Stimulated activated CD8-positive, alpha-beta memory T cell treated with anti-CD3 and anti-CD28 coated beads, Interleukin-15, amount 100 ng/mL, for 48 hours (primary cell): ENCODE measurements at regions not wholly inside any gene's neighbourhood (a gene's known extent, or its start where the extent isn't known, plus 50 kb on each side); places are given as distances from the start of the nearest gene placed in this dataset.
"Not testable (repeated sequence)": the region's sequence is repeated elsewhere in the genome, so short reads cannot be mapped to it uniquely, and the experiment has no call there.

Source experiments
- DNase-seq, 2 donors: peaks; one replicate each; pipeline ENCODE4 v3.0.0-alpha.2; 2020; ENCODE audit warnings: low read depth in 2 of 2

- DNase-seq, result no peak
Observed at GRCh38 chr1:60274422-60275290, 201.1 kb upstream of the C1orf87 start.

- DNase-seq, result no peak
Observed at GRCh38 chr1:60273185-60273584, 199.6 kb upstream of the C1orf87 start.

GRCh38 chr1:60271041-60271440 is 197.5 kb upstream of the C1orf87 start:
- DNase-seq, result no peak

- no peak for DNase-seq
Observed at GRCh38 chr1:60268451-60268850, 194.9 kb upstream of the C1orf87 start.

- DNase-seq, result no peak
Observed at GRCh38 chr1:60265560-60266535, 192.3 kb upstream of the C1orf87 start.

- no peak for DNase-seq
Observed at GRCh38 chr1:60262701-60263100, 189.1 kb upstream of the C1orf87 start.

GRCh38 chr1:60257531-60257930 is 184.0 kb upstream of the C1orf87 start:
- no peak for DNase-seq

- DNase-seq, result no peak
Observed at GRCh38 chr1:60255565-60255964, 182.0 kb upstream of the C1orf87 start.

GRCh38 chr1:60251426-60251825 is 177.9 kb upstream of the C1orf87 start:
- no peak for DNase-seq

- DNase-seq, result not testable (repeated sequence)
Observed at GRCh38 chr1:60247467-60247866, 173.9 kb upstream of the C1orf87 start.

- no peak for DNase-seq
Observed at GRCh38 chr1:60245324-60245723, 171.8 kb upstream of the C1orf87 start.

GRCh38 chr1:60244906-60245305 is 171.3 kb upstream of the C1orf87 start:
- no peak for DNase-seq

- DNase-seq, result no peak
Observed at GRCh38 chr1:60235275-60235674, 161.7 kb upstream of the C1orf87 start.

GRCh38 chr1:60234776-60235175 is 161.2 kb upstream of the C1orf87 start:
- DNase-seq, result no peak

GRCh38 chr1:60229821-60230220 is 156.3 kb upstream of the C1orf87 start:
- no peak for DNase-seq

- no peak for DNase-seq
Observed at GRCh38 chr1:60228041-60228491, 154.5 kb upstream of the C1orf87 start.

GRCh38 chr1:60227601-60228000 is 154.0 kb upstream of the C1orf87 start:
- DNase-seq, result no peak

GRCh38 chr1:60225486-60225885 is 151.9 kb upstream of the C1orf87 start:
- DNase-seq, result no peak

- DNase-seq, result no peak
Observed at GRCh38 chr1:60224523-60224922, 151.0 kb upstream of the C1orf87 start.

GRCh38 chr1:60223158-60223557 is 149.6 kb upstream of the C1orf87 start:
- DNase-seq, result no peak

- DNase-seq, result no peak
Observed at GRCh38 chr1:60222360-60223115, 149.0 kb upstream of the C1orf87 start.

- DNase-seq, result no peak
Observed at GRCh38 chr1:60213253-60213652, 139.7 kb upstream of the C1orf87 start.
